Dendritic cell treated with granulocyte-macrophage colony-stimulating factor and Interleukin-4, amounts not matched to agents 40 ng/mL and 50 ng/mL, for 4 days (primary cell): ENCODE measurements at regions not wholly inside any gene's neighbourhood (a gene's known extent, or its start where the extent isn't known, plus 50 kb on each side); places are given as distances from the start of the nearest gene placed in this dataset.
"Not testable (repeated sequence)": the region's sequence is repeated elsewhere in the genome, so short reads cannot be mapped to it uniquely, and the experiment has no call there.

Experiments used
- H3K27ac Mint-ChIP-seq: one replicate; pipeline ENCODE4 v1.8.0; 2022; ENCODE audit warnings: mild to moderate bottlenecking, mixed read lengths
- H3K27me3 Mint-ChIP-seq: one replicate; pipeline ENCODE4 v1.8.0; 2022; ENCODE audit warnings: mild to moderate bottlenecking, mixed read lengths
- H3K36me3 Mint-ChIP-seq: one replicate; pipeline ENCODE4 v1.8.0; 2022; ENCODE audit warnings: low read depth, mixed read lengths
- H3K4me1 Mint-ChIP-seq: one replicate; pipeline ENCODE4 v1.8.0; 2022; ENCODE audit warnings: low read depth, mixed read lengths
- H3K4me3 Mint-ChIP-seq: one replicate; pipeline ENCODE4 v1.8.0; 2022; ENCODE audit warnings: mild to moderate bottlenecking, moderate library complexity, mixed read lengths
- H3K9me3 Mint-ChIP-seq: one replicate; pipeline ENCODE4 v1.8.0; 2022; ENCODE audit warnings: mixed read lengths
- intact Hi-C: fragments of 100-400 bp; cut with micrococcal nuclease; formaldehyde crosslinking; loops from one replicate; pipeline ENCODE4 v1.15.0; 2022

DNA sequence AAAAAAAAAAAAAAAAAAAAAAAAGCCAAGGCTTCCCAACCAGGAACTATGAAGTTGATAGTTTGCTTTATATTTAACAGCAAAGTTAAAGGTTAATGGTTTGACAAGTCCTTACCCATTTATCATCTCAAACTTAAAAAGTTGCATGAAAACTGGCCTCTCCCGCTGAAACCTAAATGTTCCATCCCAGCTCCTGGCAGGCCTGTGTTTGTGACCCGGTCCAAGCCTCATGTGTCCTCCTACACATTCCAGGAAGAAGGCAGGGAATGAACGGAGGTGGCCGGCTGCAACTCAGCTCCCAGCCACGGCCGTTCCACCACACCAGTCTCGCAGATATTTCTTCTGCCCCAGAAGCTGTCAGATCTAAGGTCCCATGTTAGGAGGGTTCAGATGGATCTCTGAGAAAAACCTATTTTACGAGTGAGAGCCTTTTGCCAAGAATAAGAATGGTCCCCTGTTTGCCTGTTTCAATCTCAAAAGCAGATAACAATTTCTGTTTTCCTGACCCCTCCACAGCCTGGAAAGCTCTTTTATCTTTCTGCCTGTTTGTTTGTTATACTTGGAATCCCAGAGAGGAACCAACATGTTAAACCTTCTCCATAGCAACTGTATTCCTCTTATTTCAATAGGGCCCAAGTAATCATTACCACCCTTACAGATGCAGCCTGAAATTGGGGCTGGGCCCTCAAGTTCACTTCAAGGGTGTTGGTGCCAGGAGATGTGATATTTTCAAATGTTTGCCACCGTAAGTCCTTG is 56.5 kb downstream of the KCTD12 start:
- Mint-ChIP-seq H3K9me3 (no peaks in the 10 kb centered on the region), H3K36me3 (no peaks in the 10 kb centered on the region), H3K4me1 (peaks cover 25% of the 10 kb centered on the region), H3K4me3 (no peak overlapping the region), H3K27ac (no peak overlapping the region), H3K27me3 (peaks cover 2% of the 10 kb centered on the region)
- intact Hi-C loops = loop anchor here (10.0 kb wide), 3 partner anchors 155 to 955 kb away; no protein-coding TSS in a partner anchor

DNA sequence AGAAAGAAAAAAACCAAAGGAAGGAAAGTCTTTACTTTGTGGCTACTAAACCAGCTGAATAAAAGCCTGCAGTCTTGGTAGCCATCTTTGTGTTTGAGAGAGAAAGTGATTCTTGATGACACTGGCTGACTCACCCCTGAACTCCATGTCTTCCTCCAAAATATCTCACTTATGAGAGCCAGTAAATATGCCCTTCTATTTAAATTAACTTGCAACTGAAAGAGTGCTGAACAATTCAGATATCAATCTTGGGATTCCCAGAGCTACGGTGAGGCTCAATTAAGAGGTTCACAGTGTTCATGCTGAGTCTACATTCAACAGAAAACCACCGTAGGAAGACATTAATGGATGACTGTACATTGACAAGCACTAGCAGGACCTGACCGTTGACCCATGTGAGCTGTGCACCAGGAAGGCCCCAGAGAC is 57.9 kb downstream of the KCTD12 start:
- H3K4me1 Mint-ChIP-seq = peaks cover 36% of the 10 kb centered on the region
- no peaks in the 10 kb centered on the region for H3K36me3 Mint-ChIP-seq
- H3K4me3 Mint-ChIP-seq = no peak overlapping the region
- peaks cover 2% of the 10 kb centered on the region for H3K27me3 Mint-ChIP-seq
- intact Hi-C loops = loop anchor here (10.0 kb wide), 3 partner anchors 156 to 954 kb away; no protein-coding TSS in a partner anchor
- no peak overlapping the region for H3K27ac Mint-ChIP-seq
- H3K9me3 Mint-ChIP-seq = no peaks in the 10 kb centered on the region

DNA sequence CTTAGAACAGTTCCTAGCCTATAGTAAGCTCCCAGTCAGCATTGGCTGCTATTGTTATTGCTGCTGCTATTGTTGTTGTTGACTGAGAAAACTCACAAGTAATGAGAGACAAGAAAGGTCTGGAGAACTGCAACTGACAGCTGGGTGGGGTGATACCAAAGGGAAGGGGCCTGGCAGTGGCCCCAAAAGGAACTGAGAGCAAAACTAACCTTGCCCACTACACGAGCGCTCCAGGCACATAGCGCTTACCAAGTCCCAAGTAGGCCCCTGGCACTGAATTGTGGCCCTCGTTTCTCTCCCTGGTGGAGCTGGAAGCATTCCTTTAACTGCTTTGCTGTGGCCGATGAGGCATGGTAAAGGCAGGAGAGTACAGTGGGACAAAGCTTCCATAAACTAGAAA is 59.7 kb downstream of the KCTD12 start:
- H3K27ac Mint-ChIP-seq = peak overlapping the region; percentile 51
- peaks cover 2% of the 10 kb centered on the region for H3K27me3 Mint-ChIP-seq
- H3K4me3 Mint-ChIP-seq = no peak overlapping the region
- H3K9me3 Mint-ChIP-seq = peaks cover 1% of the 10 kb centered on the region
- no peaks in the 10 kb centered on the region for H3K36me3 Mint-ChIP-seq
- intact Hi-C loops = loop anchor here (10.0 kb wide), 3 partner anchors 158 to 952 kb away; no protein-coding TSS in a partner anchor
- H3K4me1 Mint-ChIP-seq = peaks cover 42% of the 10 kb centered on the region

DNA sequence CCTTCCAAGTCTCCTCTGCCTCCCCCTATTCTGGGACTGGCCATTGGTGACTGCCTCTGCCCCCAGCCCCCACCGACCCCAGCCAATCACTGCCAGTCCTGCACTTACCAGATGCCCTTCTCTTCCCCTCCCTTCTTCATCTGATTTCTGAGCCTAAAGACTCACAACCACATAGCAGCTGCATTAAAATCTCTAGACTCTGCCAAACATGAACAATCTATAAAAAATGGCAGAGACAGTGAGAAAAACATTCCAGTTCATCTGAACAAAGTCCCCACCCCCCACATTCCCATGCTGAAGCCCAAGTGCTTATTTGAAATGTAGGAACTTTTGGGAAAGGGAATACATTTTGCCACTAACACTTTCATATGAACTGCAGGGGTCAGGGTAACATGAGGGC is 60.8 kb downstream of the KCTD12 start:
- no peaks in the 10 kb centered on the region for H3K27me3 Mint-ChIP-seq
- intact Hi-C loops = loop anchor here (10.0 kb wide), 3 partner anchors 159 to 951 kb away; no protein-coding TSS in a partner anchor
- H3K36me3 Mint-ChIP-seq = no peaks in the 10 kb centered on the region
- H3K4me3 Mint-ChIP-seq = no peak overlapping the region
- H3K9me3 Mint-ChIP-seq = peaks cover 7% of the 10 kb centered on the region
- H3K27ac Mint-ChIP-seq = no peak overlapping the region
- H3K4me1 Mint-ChIP-seq = peaks cover 48% of the 10 kb centered on the region

DNA sequence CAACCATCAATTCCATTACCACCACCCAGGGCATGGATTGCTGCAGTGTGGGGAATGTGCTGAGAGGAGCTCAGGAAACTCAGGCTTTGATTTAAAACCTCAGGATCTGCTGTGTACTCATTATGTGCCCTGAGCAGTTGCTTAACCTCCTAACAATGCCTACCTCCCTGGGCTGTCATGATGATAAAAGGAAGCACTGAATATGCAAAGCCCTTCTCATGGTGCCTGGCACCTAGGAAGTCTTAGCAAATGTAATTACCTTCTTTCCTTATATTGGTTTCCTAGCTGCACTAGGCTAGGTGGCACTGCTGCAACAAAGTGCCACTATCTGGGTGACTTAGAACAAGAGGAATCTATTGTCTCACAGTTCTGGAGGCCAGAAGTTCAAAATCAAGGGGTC is 62.2 kb downstream of the KCTD12 start:
- no peak overlapping the region for H3K4me3 Mint-ChIP-seq
- H3K36me3 Mint-ChIP-seq = no peaks in the 10 kb centered on the region
- no peak overlapping the region for H3K27ac Mint-ChIP-seq
- H3K4me1 Mint-ChIP-seq = peaks cover 47% of the 10 kb centered on the region
- H3K27me3 Mint-ChIP-seq = no peaks in the 10 kb centered on the region
- peaks cover 7% of the 10 kb centered on the region for H3K9me3 Mint-ChIP-seq
- intact Hi-C loops = loop anchor here (2.0 to 10.0 kb wide), 5 partner anchors 61 to 949 kb away; no protein-coding TSS in a partner anchor

DNA sequence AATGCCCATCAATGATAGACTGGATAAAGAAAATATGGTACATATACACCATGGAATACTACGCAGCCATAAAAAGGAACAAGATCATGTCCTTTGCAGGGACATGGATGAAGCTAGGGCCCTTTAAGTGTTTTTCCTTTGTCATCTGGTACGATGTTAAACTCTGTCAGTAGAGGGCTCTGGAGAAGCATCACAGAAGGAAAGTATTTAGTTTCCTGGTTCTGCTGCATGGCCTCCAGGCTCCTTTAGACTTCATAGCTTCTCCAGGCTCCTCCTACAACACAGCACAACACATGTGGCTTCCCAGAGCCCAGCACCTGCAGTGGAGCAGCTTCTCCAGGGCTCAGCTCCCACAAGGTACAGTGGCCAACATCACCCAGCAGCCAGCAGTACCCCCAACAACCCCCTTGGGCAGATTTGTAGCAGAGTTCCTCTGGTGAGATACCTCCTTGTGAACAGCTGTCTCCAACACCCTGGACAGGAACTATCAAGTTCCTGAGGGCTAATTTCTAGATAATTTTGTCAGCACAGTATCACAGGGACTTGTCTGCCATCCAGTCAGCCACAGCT is 63.4 kb downstream of the KCTD12 start:
- H3K27ac Mint-ChIP-seq = peak overlapping the region; percentile 81
- H3K9me3 Mint-ChIP-seq = peaks cover 7% of the 10 kb centered on the region
- H3K36me3 Mint-ChIP-seq = no peaks in the 10 kb centered on the region
- peaks cover 45% of the 10 kb centered on the region for H3K4me1 Mint-ChIP-seq
- H3K4me3 Mint-ChIP-seq = peak overlapping the region; percentile 44
- intact Hi-C loops = loop anchor here (2.0 to 10.0 kb wide), 5 partner anchors 62 to 948 kb away; no protein-coding TSS in a partner anchor
- H3K27me3 Mint-ChIP-seq = no peaks in the 10 kb centered on the region

DNA sequence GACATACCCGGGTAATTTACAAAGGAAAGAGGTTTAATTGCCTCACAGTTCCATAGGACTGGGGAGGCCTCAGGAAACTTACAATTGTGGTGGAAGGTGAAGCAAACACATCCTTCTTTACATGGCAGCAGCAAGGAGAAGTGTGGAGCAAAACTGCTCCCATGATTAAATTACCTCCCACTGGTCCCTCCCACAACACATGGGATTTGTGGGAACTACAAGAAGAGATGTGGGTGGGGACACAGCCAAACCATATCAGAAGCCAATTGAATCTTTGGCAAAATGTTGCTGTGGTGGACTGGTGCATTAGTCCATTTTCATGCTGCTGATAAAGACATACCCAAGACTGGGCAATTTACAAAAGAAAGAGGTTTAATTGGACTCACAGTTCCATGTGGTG is 65.0 kb downstream of the KCTD12 start:
- peaks cover 41% of the 10 kb centered on the region for H3K4me1 Mint-ChIP-seq
- H3K4me3 Mint-ChIP-seq, H3K36me3 Mint-ChIP-seq, H3K27me3 Mint-ChIP-seq, H3K9me3 Mint-ChIP-seq, H3K27ac Mint-ChIP-seq: not testable (repeated sequence)
- intact Hi-C loops = loop anchor here (10.0 kb wide), 3 partner anchors 156 to 946 kb away; no protein-coding TSS in a partner anchor

DNA sequence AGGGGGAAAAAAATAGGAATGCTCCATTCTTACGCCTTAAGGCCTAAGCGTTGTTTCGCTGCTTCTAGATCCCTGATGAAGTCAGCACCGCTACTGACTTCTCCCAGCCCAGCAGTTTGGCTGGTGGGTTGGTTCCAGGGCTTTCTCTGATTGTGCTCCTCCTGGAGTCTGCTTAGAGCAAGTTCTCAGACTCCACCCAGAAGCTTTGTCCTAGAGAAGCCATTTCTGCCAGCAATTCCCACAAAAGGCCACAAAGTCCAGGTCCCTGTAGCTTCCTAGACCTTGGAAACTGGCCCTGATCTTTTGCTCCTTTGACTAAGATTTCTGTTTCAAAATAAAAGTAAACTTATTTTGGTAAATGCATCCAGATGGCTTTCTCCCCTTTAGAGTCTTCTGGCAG is 65.4 kb downstream of the KCTD12 start:
- Mint-ChIP-seq H3K9me3 (peaks cover 7% of the 10 kb centered on the region), H3K4me3 (no peak overlapping the region), H3K4me1 (peaks cover 42% of the 10 kb centered on the region), H3K27me3 (peaks cover 2% of the 10 kb centered on the region), H3K36me3 (no peaks in the 10 kb centered on the region), H3K27ac (peak overlapping the region; percentile 61)
- intact Hi-C loops = loop anchor here (10.0 kb wide), 3 partner anchors 156 to 946 kb away; no protein-coding TSS in a partner anchor

DNA sequence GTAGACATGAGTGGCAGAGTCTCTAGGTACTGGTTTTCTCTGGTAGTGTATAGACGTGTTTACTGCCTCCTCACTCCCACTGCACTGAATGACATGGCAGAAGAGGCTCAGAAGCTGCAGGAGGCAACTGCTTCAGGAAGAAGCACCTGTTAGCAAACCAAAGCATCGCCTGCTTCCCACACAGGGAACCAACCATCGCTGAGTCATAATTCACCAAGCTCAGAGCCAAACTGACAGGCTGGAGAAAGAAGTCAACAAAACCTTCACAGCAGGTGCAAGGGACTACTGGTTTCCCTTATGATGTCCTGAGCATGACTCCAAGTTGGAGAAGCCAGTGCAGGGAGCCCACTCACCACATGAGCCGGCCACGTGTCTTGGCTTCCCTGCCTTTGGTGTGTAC is 69.8 kb downstream of the KCTD12 start:
- H3K27me3 Mint-ChIP-seq = peaks cover 2% of the 10 kb centered on the region

DNA sequence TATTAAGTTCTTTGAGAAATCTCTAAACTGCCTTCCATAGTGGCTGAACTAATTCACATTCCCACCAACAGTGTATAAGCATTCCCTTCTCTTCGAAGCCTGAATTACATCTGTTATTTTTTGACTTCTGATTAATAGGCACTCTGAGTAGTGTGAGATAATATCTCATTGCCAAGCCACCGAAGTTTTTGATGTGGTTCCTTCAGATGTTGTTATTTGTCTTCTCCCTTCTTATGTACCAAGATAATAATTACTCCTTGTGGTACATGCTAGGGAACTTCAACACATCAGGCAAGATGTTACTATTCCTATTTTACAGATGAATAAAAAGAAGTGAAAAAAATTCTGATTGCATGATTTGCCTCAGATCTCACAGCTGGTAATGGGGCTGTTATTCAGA is 70.9 kb downstream of the KCTD12 start:
- peaks cover 16% of the 10 kb centered on the region for H3K9me3 Mint-ChIP-seq
- H3K4me1 Mint-ChIP-seq = peaks cover 24% of the 10 kb centered on the region
- peaks cover 1% of the 10 kb centered on the region for H3K36me3 Mint-ChIP-seq
- H3K4me3 Mint-ChIP-seq = no peak overlapping the region
- H3K27me3 Mint-ChIP-seq = peaks cover 2% of the 10 kb centered on the region
- intact Hi-C loops = no loop called here
- no peak overlapping the region for H3K27ac Mint-ChIP-seq

More for the DNA sequence above, 69.8 kb downstream of the KCTD12 start:
- H3K36me3 Mint-ChIP-seq = no peaks in the 10 kb centered on the region
- H3K9me3 Mint-ChIP-seq = peaks cover 11% of the 10 kb centered on the region
- no peak overlapping the region for H3K27ac Mint-ChIP-seq
- intact Hi-C loops = no loop called here
- H3K4me1 Mint-ChIP-seq = peaks cover 28% of the 10 kb centered on the region
- H3K4me3 Mint-ChIP-seq = no peak overlapping the region

DNA sequence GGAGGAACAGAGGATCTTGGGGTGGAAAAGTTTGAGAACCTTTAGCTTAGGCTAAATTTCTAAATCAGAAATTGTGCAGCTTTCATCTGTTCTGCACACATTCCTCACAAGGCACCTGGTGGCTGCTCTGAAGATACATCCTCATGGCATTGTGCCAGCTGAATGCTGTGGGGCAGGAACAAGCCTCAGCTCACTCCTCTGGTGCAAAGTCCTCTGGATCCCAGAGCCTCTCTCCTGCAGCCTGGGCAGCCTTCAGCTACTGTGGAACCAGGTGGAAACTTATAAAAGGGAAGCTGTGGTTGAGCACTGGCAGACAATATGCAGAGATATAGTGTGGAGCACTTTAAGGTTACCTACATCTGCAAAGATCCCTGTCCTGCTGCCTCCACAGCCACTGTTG is 72.3 kb downstream of the KCTD12 start:
- intact Hi-C loops = no loop called here
- Mint-ChIP-seq H3K36me3 (peaks cover 9% of the 10 kb centered on the region), H3K27me3 (peaks cover 2% of the 10 kb centered on the region)

DNA sequence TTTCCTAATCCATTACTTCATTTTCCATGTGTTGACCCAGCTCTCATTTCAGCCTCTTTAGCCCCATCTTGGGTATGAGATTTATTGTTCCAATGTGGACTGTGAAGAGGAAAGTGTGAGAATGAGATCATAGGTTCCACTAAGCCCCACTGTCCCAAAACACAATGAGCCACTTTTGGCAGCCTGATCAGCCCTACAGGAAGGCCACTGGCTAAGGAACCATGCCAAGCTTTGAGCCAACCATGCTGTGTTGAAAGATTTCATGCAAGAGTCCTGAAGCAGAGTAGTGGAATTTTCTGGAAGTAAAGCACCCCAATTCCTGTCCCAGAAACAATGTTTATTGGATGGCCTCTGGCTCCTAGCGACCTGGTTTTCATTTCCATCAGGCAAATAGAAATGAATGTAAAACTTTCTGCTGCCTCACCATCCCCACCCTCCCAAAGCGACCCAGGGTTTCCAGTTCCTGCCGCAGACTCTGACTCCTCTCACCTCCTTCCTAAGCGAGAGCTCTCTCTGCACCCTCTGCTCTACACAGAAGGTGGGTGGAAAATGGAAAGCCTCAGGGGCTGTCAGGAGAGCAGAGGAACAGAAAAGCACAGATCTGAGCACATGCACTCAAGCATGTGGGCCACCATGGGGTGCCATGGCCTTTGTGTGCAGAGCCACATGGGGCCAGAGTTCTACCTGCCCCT is 73.1 kb downstream of the KCTD12 start:
- no peak overlapping the region for H3K4me3 Mint-ChIP-seq
- H3K27ac Mint-ChIP-seq = no peak overlapping the region
- H3K9me3 Mint-ChIP-seq = peaks cover 34% of the 10 kb centered on the region
- peaks cover 24% of the 10 kb centered on the region for H3K4me1 Mint-ChIP-seq
- peaks cover 9% of the 10 kb centered on the region for H3K36me3 Mint-ChIP-seq
- peaks cover 2% of the 10 kb centered on the region for H3K27me3 Mint-ChIP-seq
- intact Hi-C loops = no loop called here

More for the DNA sequence above, 72.3 kb downstream of the KCTD12 start:
- Mint-ChIP-seq H3K4me3 (no peak overlapping the region), H3K9me3 (peaks cover 30% of the 10 kb centered on the region), H3K4me1 (peaks cover 24% of the 10 kb centered on the region), H3K27ac (no peak overlapping the region)

DNA sequence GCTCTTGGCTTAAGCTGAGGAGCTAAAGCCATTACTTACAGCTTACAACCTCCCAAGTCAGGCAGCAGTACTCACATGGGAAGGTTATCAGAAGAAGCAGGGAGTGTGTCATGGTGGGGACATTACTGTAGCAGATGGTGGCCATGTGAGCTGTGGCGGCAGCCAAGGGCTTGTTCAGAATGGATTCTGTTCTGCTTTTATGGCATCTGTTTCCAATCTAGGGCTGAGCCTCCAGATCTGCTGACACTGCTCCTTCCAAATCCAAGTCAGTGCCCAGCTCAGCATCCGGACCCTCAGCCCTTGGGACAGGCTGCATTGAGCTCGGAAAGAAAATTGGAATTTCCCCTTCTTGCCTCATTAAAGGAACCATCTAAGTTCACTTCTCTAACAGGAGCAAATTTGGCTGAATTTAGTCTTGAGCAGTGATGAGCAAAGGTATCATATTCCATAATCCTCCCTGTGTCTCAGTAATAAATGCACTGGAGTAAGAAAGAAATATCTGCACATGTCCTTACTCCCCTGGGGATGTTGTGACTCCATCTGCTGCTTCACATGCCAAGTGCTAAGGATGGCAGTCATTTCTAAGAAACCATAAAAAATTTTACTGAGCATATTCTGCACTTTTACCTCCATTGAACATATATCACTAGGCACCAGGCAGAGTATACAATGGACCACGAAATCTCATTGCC is 73.9 kb downstream of the KCTD12 start:
- intact Hi-C loops = no loop called here
- Mint-ChIP-seq H3K4me1 (peaks cover 27% of the 10 kb centered on the region), H3K36me3 (peaks cover 9% of the 10 kb centered on the region), H3K27ac (no peak overlapping the region), H3K4me3 (no peak overlapping the region), H3K9me3 (peaks cover 40% of the 10 kb centered on the region), H3K27me3 (peaks cover 2% of the 10 kb centered on the region)
